Gastrocnemius medialis (tissue), 4 donors: ENCODE measurements at regions not wholly inside any gene's neighbourhood (a gene's known extent, or its start where the extent isn't known, plus 50 kb on each side); places are given as distances from the start of the nearest gene placed in this dataset.

Experiments used
- CTCF ChIP-seq, 5 experiments: fragments of 450-650 bp in 3 of 5; fragments of 200-600 bp in 2 of 5; sonication (generic) in 2 of 5; IDR thresholded peaks in 4 of 5; conservative IDR thresholded peaks in 1 of 5; 1 replicate in 4 of 5; 2 replicates in 1 of 5; pipeline ENCODE4 v1.5.1; 2016 to 2019; ENCODE audit warnings: antibody characterized with exemption in 5 of 5, mild to moderate bottlenecking in 3 of 5, moderate library complexity in 3 of 5
- POLR2A ChIP-seq, 2 donors: fragments of 450-650 bp; IDR thresholded peaks; one replicate each; pipeline ENCODE4 v1.6.1; 2017; ENCODE audit warnings: antibody characterized with exemption in 2 of 2, mild to moderate bottlenecking in 2 of 2, moderate library complexity in 2 of 2

GRCh38 chr5:133715216-133715615 lies 102.9 kb upstream of the FSTL4 start:
- TF ChIP-seq CTCF (IDR thresholded peaks at IDR 0.05 in 4 of 5, conservative IDR thresholded peaks at IDR 0.05 in 1 of 5), result no peak
- no peak for TF ChIP-seq POLR2A (IDR thresholded peaks at IDR 0.05)
